ENCODE measurements at regions not wholly inside any gene's neighbourhood (a gene's known extent, or its start where the extent isn't known, plus 50 kb on each side); places are given as distances from the start of the nearest gene placed in this dataset.

- no peaks in the 10 kb centered on the region for H3K9me1 ChIP-seq (ENCODE audit: control insufficient read depth, extremely low read depth, insufficient read depth, low read length)
- peaks cover 11% of the 10 kb centered on the region for H3K4me1 ChIP-seq (ENCODE audit: control insufficient read depth, extremely low read depth, insufficient read depth, low read length)
- no peak overlapping the region for H2AFZ ChIP-seq (ENCODE audit: control insufficient read depth, low read length)
- no peaks in the 10 kb centered on the region for H3K27me3 ChIP-seq (ENCODE audit: control insufficient read depth, extremely low read depth, insufficient read depth, low read length)
- no peaks in the 10 kb centered on the region for H3K79me2 ChIP-seq (ENCODE audit: control insufficient read depth, insufficient read depth, low read length)
- no peak overlapping the region for H3K4me3 ChIP-seq (ENCODE audit: control insufficient read depth in 2 of 3, extremely low read depth in 1 of 3, insufficient read depth in 2 of 3, low read depth in 1 of 3, low read length in 3 of 3)
- no peaks in the 10 kb centered on the region for H4K20me1 ChIP-seq (ENCODE audit: control insufficient read depth, extremely low read depth, insufficient read depth, low read length)
- H3K9ac ChIP-seq (ENCODE audit: control insufficient read depth, extremely low read depth, insufficient read depth, low read length), result no peak overlapping the region
- DNase-seq (ENCODE audit: low read depth, low spot score) (no peak), FAIRE-seq (no peak)
- dilution Hi-C loops (cut with MboI; ENCODE audit: extremely low pct_ligation_motif_present, low sequenced_read_pairs), result no loop called here
- no peak for TF ChIP-seq EZH2 (IDR thresholded peaks at IDR 0.05; ENCODE audit: low read length)
- TF ChIP-seq CTCF (optimal IDR thresholded peaks at IDR 0.05 in 1 of 3, IDR thresholded peaks at IDR 0.05 in 1 of 3, conservative IDR thresholded peaks at IDR 0.05 in 1 of 3; ENCODE audit: extremely low read depth in 1 of 3, insufficient read depth in 2 of 3, low read length in 3 of 3), result no peak
- no peaks in the 10 kb centered on the region for H3K36me3 ChIP-seq (ENCODE audit: control insufficient read depth in 2 of 2, extremely low read depth in 1 of 2, insufficient read depth in 2 of 2, low read length in 2 of 2)
- no peak overlapping the region for H3K27ac ChIP-seq (ENCODE audit: control insufficient read depth, insufficient read depth, low read length)
- H3K4me2 ChIP-seq (ENCODE audit: control insufficient read depth, extremely low read depth, insufficient read depth, low read depth, low read length), result no peak overlapping the region
- H3K9me3 ChIP-seq (ENCODE audit: control insufficient read depth, low read depth, low read length), result no peaks in the 10 kb centered on the region
These were observed 100.8 kb upstream of the HAAO start for GRCh38 chr2:42893047-42893758.

DNA sequence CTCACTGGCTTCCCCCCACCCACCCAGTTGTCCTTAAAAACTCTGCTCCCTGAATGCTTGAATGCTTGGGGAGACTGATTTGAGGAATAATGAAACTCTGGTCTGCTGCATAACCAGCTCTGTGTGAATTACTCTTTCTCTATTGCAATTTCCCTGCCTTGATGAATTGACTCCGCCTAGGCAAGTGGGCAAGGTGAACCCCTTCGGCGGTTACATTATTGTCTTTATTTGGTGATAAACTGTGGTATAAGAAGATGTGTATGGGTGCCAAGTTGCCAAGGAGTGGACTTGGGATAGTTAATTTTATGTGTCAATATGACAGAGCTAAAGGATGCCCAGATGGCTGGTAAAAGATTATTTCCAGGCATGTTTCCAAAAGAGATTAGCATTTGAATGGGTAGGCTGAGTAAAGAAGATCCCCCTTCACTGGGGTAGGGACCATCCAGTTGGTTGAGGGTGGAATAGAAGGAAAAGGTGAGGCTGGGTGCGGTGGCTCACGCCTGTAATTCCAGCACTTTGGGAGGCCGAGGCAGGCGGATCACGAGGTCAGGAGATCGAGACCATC, 98.5 kb upstream of the HAAO start:
- Histone ChIP-seq H3K4me1 (ENCODE audit: control insufficient read depth, extremely low read depth, insufficient read depth, low read length) (no peaks in the 10 kb centered on the region), H3K4me2 (ENCODE audit: control insufficient read depth, extremely low read depth, insufficient read depth, low read depth, low read length) (no peak overlapping the region), H4K20me1 (ENCODE audit: control insufficient read depth, extremely low read depth, insufficient read depth, low read length) (no peaks in the 10 kb centered on the region), H3K4me3 (ENCODE audit: control insufficient read depth in 2 of 3, extremely low read depth in 1 of 3, insufficient read depth in 2 of 3, low read depth in 1 of 3, low read length in 3 of 3) (no peak overlapping the region), H3K9ac (ENCODE audit: control insufficient read depth, extremely low read depth, insufficient read depth, low read length) (no peak overlapping the region), H3K27ac (ENCODE audit: control insufficient read depth, insufficient read depth, low read length) (no peak overlapping the region), H2AFZ (ENCODE audit: control insufficient read depth, low read length) (no peak overlapping the region), H3K79me2 (ENCODE audit: control insufficient read depth, insufficient read depth, low read length) (no peaks in the 10 kb centered on the region), H3K9me3 (ENCODE audit: control insufficient read depth, low read depth, low read length) (no peaks in the 10 kb centered on the region), H3K9me1 (ENCODE audit: control insufficient read depth, extremely low read depth, insufficient read depth, low read length) (no peaks in the 10 kb centered on the region), H3K27me3 (ENCODE audit: control insufficient read depth, extremely low read depth, insufficient read depth, low read length) (no peaks in the 10 kb centered on the region), H3K36me3 (ENCODE audit: control insufficient read depth in 2 of 2, extremely low read depth in 1 of 2, insufficient read depth in 2 of 2, low read length in 2 of 2) (no peaks in the 10 kb centered on the region)
- no peak for FAIRE-seq
- no peak for DNase-seq (ENCODE audit: low read depth, low spot score)
- TF ChIP-seq EZH2 (IDR thresholded peaks at IDR 0.05; ENCODE audit: low read length), result no peak
- TF ChIP-seq CTCF (optimal IDR thresholded peaks at IDR 0.05 in 1 of 3, IDR thresholded peaks at IDR 0.05 in 1 of 3, conservative IDR thresholded peaks at IDR 0.05 in 1 of 3; ENCODE audit: extremely low read depth in 1 of 3, insufficient read depth in 2 of 3, low read length in 3 of 3), result no peak
- dilution Hi-C loops (cut with MboI; ENCODE audit: extremely low pct_ligation_motif_present, low sequenced_read_pairs), result no loop called here

Data from keratinocyte (primary cell).